ENCODE measurements at regions not wholly inside any gene's neighbourhood (a gene's known extent, or its start where the extent isn't known, plus 50 kb on each side); places are given as distances from the start of the nearest gene placed in this dataset.

DNA sequence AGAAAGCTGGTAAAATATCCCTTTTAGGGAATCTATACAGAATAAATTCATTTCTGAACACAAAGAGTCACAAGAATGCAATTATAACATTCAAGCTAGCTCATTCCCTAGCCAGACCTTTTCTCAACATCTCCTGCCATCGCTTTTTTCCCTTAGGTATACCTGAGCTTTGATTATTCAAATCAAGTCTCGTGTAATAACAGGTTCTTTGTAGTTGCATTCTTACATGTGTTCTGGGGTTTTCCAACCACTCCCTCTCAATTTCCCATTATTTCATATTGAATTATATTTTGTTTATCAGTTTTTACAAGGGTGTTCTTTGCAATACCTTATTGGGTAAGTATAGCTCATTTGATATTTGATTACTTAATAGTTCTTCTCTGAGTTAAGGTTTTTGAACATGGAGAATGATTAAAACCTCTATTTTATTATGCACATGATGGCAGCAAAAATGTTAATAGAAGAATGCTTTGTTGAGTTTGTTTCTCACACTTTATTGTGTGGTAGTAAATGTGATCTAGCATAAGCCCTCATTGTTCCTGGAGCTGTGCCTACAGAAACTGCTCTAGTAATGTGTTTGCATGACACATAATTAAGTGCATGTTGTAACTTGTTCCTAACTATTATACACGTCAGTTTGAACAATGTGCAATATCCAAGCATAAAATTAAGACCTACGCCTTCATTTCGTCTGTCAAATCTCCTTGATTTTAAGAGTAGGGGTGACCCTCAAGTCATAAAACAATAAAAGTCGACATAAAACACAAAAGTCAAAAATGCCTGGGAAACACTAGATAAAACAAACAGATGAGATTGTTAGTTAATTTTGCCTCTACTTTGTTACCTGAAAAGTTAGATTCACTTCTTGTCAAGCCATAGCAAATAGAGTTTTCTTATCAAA lies 124.0 kb upstream of the POF1B start (continued):
- TF ChIP-seq ATF2 (CRISPR knock-in tag; IDR thresholded peaks at IDR 0.05; ENCODE audit: borderline replicate concordance, low read depth) (no peak), IRF2 (CRISPR knock-in tag; IDR thresholded peaks at IDR 0.05; ENCODE audit: borderline replicate concordance, low read depth) (no peak), EMX1 (CRISPR knock-in tag; IDR thresholded peaks at IDR 0.05) (no peak), TP53 (CRISPR knock-in tag; IDR thresholded peaks at IDR 0.05) (no peak), ZNF396 (CRISPR knock-in tag; IDR thresholded peaks at IDR 0.05; ENCODE audit: borderline replicate concordance) (no peak), ZNF416 (CRISPR knock-in tag; IDR thresholded peaks at IDR 0.05) (no peak), CTCF (IDR thresholded peaks at IDR 0.05) (no peak), ZNF138 (CRISPR knock-in tag; conservative IDR thresholded peaks at IDR 0.05) (no peak)
- TF ChIP-seq, protein P1, sequence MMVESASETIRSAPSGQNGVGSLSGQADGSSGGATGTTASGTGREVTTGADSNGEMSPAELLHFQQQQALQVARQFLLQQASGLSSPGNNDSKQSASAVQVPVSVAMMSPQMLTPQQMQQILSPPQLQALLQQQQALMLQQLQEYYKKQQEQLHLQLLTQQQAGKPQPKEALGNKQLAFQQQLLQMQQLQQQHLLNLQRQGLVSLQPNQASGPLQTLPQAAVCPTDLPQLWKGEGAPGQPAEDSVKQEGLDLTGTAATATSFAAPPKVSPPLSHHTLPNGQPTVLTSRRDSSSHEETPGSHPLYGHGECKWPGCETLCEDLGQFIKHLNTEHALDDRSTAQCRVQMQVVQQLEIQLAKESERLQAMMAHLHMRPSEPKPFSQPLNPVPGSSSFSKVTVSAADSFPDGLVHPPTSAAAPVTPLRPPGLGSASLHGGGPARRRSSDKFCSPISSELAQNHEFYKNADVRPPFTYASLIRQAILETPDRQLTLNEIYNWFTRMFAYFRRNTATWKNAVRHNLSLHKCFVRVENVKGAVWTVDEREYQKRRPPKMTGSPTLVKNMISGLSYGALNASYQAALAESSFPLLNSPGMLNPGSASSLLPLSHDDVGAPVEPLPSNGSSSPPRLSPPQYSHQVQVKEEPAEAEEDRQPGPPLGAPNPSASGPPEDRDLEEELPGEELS (CRISPR knock-in tag; IDR thresholded peaks at IDR 0.05), result no peak

GRCh38 chrX:85501349-85501748 lies 121.9 kb upstream of the POF1B start:
- H3K27ac Mint-ChIP-seq, result no peak overlapping the region
- POLR2A ChIA-PET, result no interaction called here
- H3K27me3 Mint-ChIP-seq (ENCODE audit: low read depth), result no peaks in the 10 kb centered on the region
- TF ChIP-seq ATF3 (CRISPR knock-in tag; conservative IDR thresholded peaks at IDR 0.05) (no peak), CTCF (IDR thresholded peaks at IDR 0.05) (no peak), GABPB1 (CRISPR knock-in tag; IDR thresholded peaks at IDR 0.05) (no peak), NR3C1 (CRISPR knock-in tag; conservative IDR thresholded peaks at IDR 0.05; ENCODE audit: low read depth) (no peak), NR1H2 (CRISPR knock-in tag; IDR thresholded peaks at IDR 0.05) (no peak), USF1 (CRISPR knock-in tag; IDR thresholded peaks at IDR 0.05) (no peak)
- ATAC-seq, result no peak
- CTCF ChIA-PET, result no interaction called here
- H3K4me3 Mint-ChIP-seq, result no peak overlapping the region
- H3K4me1 Mint-ChIP-seq, result 0 out of 2 replicates have a peak, but pooled peaks cover 4% of the 10 kb centered on the region
- H3K36me3 Mint-ChIP-seq, result no peaks in the 10 kb centered on the region
- H3K9me3 Mint-ChIP-seq, result no peaks in the 10 kb centered on the region
- no peak for DNase-seq (ENCODE audit: low spot score)

Measured in WTC11 (cell line).